DND-41 (cell line): ENCODE measurements at regions not wholly inside any gene's neighbourhood (a gene's known extent, or its start where the extent isn't known, plus 50 kb on each side); places are given as distances from the start of the nearest gene placed in this dataset.

Experiments used
- ATAC-seq: fragments of 200-7000 bp; cut with Tn5 transposase; 3 replicates; pipeline ENCODE4 v1.9.1; 2021; ENCODE audit warnings: low read depth; ENCODE audit not compliant: insufficient read depth
- DNase-seq: peaks from one replicate; pipeline ENCODE4 v3.0.0-alpha.2; 2020
- H2AFZ ChIP-seq: 2 replicates; pipeline ENCODE4 v1.6.0; 2012; ENCODE audit warnings: low read depth, low read length
- H3K27ac ChIP-seq: 2 replicates; pipeline ENCODE4 v1.5.1; 2012; ENCODE audit warnings: low read length, inconsistent platforms
- H3K27me3 ChIP-seq: fragments of 200-600 bp; sonication (generic); 2 replicates; pipeline ENCODE4 v1.6.0; 2012; ENCODE audit warnings: low read length, mild to moderate bottlenecking, inconsistent platforms; ENCODE audit not compliant: insufficient read depth, poor library complexity
- H3K36me3 ChIP-seq: 2 replicates; pipeline ENCODE4 v1.5.1; 2012; ENCODE audit warnings: low read length, inconsistent platforms; ENCODE audit not compliant: insufficient read depth
- H3K4me1 ChIP-seq: 2 replicates; pipeline ENCODE4 v1.5.1; 2012; ENCODE audit warnings: mild to moderate bottlenecking, low read length; ENCODE audit not compliant: insufficient read depth
- H3K4me2 ChIP-seq: 2 replicates; pipeline ENCODE4 v1.6.0; 2012; ENCODE audit warnings: mild to moderate bottlenecking, moderate library complexity, low read length, inconsistent platforms; ENCODE audit not compliant: insufficient read depth
- H3K4me3 ChIP-seq, 2 experiments: fragments of 200-600 bp in 1 of 2; shearing (Covaris generic) in 1 of 2; 2 replicates each; pipeline ENCODE4 v1.5.1; 2012 to 2016; ENCODE audit warnings: inconsistent platforms in 2 of 2, low read length in 2 of 2, mild to moderate bottlenecking in 2 of 2, low read depth in 1 of 2, moderate library complexity in 1 of 2
- H3K79me2 ChIP-seq: 2 replicates; pipeline ENCODE4 v1.6.0; 2012; ENCODE audit warnings: low read length, inconsistent platforms; ENCODE audit not compliant: insufficient read depth
- H3K9ac ChIP-seq: 2 replicates; pipeline ENCODE4 v1.6.0; 2012; ENCODE audit warnings: low read depth, mild to moderate bottlenecking, inconsistent platforms, low read length, moderate library complexity
- H3K9me3 ChIP-seq: 2 replicates; pipeline ENCODE4 v1.5.1; 2012; ENCODE audit warnings: low read length, moderate library complexity, mild to moderate bottlenecking, inconsistent platforms; ENCODE audit not compliant: insufficient read depth, severe bottlenecking
- H4K20me1 ChIP-seq: 2 replicates; pipeline ENCODE4 v1.6.0; 2012; ENCODE audit warnings: low read length; ENCODE audit not compliant: insufficient read depth
- EZH2 ChIP-seq: IDR thresholded peaks from 3 replicates; pipeline ENCODE4 v1.6.1; 2012; ENCODE audit warnings: borderline replicate concordance, low read depth, mild to moderate bottlenecking, moderate library complexity, low read length, inconsistent platforms; ENCODE audit not compliant: severe bottlenecking
- TF ChIP-seq, protein P1 (sequence below): IDR thresholded peaks from 2 replicates; pipeline ENCODE4 v1.5.1; 2012; ENCODE audit warnings: borderline replicate concordance, low read length, moderate library complexity, mild to moderate bottlenecking; ENCODE audit not compliant: poor library complexity, severe bottlenecking; ENCODE audit errors: extremely low read depth

DNA sequence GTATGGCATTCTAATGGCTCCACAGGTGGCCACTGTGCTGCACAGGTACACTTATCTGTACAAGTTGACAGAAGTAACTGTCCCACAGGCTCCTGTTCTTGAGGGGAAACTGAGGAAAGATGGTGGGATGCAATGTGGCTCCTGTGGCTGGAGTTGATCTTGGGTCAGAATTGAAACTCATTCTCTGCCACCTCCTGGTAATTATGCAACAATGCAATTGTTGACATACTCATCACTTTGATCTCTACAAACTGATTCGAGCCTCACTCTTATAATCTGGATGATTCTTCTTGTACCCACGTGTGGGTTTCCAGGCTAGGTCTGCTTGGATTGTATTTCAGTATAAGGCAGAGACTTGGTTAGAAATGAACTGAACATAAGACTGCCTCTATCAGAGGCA, 148.8 kb downstream of the CCNG2 start:
- DNase-seq (no peak), ATAC-seq (no peak)
- Histone ChIP-seq H3K9ac (no peak overlapping the region), H3K27me3 (no peaks in the 10 kb centered on the region), H3K36me3 (no peaks in the 10 kb centered on the region), H3K9me3 (no peaks in the 10 kb centered on the region), H3K4me2 (no peak overlapping the region), H3K79me2 (no peaks in the 10 kb centered on the region), H2AFZ (no peak overlapping the region), H3K27ac (no peak overlapping the region), H4K20me1 (no peaks in the 10 kb centered on the region), H3K4me3 (no peak overlapping the region), H3K4me1 (no peaks in the 10 kb centered on the region)
- TF ChIP-seq, protein P1, sequence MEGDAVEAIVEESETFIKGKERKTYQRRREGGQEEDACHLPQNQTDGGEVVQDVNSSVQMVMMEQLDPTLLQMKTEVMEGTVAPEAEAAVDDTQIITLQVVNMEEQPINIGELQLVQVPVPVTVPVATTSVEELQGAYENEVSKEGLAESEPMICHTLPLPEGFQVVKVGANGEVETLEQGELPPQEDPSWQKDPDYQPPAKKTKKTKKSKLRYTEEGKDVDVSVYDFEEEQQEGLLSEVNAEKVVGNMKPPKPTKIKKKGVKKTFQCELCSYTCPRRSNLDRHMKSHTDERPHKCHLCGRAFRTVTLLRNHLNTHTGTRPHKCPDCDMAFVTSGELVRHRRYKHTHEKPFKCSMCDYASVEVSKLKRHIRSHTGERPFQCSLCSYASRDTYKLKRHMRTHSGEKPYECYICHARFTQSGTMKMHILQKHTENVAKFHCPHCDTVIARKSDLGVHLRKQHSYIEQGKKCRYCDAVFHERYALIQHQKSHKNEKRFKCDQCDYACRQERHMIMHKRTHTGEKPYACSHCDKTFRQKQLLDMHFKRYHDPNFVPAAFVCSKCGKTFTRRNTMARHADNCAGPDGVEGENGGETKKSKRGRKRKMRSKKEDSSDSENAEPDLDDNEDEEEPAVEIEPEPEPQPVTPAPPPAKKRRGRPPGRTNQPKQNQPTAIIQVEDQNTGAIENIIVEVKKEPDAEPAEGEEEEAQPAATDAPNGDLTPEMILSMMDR = peak; percentile 16
- no peak for TF ChIP-seq EZH2

DNA sequence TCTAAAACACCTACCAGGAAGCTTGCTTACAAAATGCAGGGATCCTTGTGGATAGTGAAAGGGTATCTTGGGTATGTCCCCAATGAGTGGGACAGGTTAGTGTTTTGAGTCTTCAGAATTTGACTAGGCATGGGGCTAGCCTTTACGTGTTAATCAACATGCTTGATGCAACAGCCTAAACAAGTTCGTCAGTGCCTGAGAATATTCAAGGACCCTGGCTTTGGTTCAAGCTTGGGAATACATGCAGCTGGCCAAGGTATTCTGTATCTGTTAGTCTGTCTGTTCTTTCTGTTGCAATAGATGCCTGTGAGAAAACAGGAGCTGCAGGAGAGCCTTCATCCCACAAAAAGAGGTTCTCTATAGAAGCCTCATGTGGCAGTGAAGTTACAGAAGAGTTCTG, 149.5 kb downstream of the CCNG2 start:
- Histone ChIP-seq H2AFZ (no peak overlapping the region), H3K9me3 (no peaks in the 10 kb centered on the region), H3K36me3 (no peaks in the 10 kb centered on the region), H3K27me3 (no peaks in the 10 kb centered on the region), H4K20me1 (no peaks in the 10 kb centered on the region), H3K9ac (no peak overlapping the region), H3K27ac (no peak overlapping the region), H3K4me1 (no peaks in the 10 kb centered on the region), H3K4me3 (no peak overlapping the region), H3K79me2 (no peaks in the 10 kb centered on the region), H3K4me2 (no peak overlapping the region)
- DNase-seq (no peak), ATAC-seq (no peak)
- TF ChIP-seq, protein P1 = no peak
- no peak for TF ChIP-seq EZH2

DNA sequence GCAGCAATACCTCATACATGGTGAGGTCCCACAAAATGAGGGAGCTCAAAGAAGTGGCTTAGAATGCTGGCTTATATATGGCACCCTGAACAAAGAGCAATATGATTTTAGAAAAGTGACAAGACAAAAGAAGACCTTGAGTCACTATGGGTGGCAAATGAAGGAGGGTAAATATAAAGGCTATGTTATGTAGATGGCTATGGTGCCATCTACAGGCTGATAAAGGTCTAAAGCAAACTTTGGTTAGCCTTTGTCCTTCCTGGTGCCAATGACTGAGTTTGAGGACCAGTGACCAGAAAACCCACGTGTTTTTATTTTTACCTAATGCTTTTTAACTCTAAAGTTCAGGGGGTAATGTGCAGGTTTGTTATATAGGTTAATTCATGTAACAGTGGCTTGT, 151.8 kb downstream of the CCNG2 start:
- TF ChIP-seq, protein P1 = peak; percentile 63
- TF ChIP-seq EZH2 = no peak
- no peaks in the 10 kb centered on the region for H4K20me1 ChIP-seq
- H3K4me2 ChIP-seq = no peak overlapping the region
- H3K9ac ChIP-seq = no peak overlapping the region
- H3K36me3 ChIP-seq = no peaks in the 10 kb centered on the region
- H3K4me3 ChIP-seq = no peak overlapping the region
- no peak for DNase-seq
- ATAC-seq = peak; percentile 61; the same call in 2 of the 3 replicates
- H3K27ac ChIP-seq = no peak overlapping the region
- no peak overlapping the region for H2AFZ ChIP-seq
- no peaks in the 10 kb centered on the region for H3K9me3 ChIP-seq
- no peaks in the 10 kb centered on the region for H3K4me1 ChIP-seq
- no peaks in the 10 kb centered on the region for H3K79me2 ChIP-seq
- no peaks in the 10 kb centered on the region for H3K27me3 ChIP-seq

DNA sequence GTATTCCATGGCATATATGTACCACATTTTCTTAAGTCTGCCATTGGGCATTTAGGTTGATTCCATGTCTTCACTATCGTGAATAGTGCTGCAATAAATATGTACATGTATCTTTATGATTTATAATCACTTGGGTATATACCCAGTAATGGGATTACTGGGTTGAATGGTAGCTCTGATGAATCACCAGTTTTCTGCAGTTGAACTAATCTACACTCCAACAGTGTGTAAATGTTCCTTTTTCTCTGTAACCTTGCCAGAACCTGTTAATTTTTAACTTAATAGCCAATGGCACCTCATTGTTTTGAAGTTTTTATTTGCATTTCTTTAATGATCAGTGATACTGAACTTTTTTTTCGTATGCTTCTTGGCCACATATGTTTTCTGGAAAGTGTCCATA, 152.5 kb downstream of the CCNG2 start:
- Histone ChIP-seq H3K36me3 (no peaks in the 10 kb centered on the region), H4K20me1 (no peaks in the 10 kb centered on the region), H3K27ac (no peak overlapping the region), H3K27me3 (no peaks in the 10 kb centered on the region), H3K9ac (no peak overlapping the region), H3K79me2 (no peaks in the 10 kb centered on the region), H3K4me1 (no peaks in the 10 kb centered on the region), H2AFZ (no peak overlapping the region), H3K4me2 (no peak overlapping the region), H3K9me3 (no peaks in the 10 kb centered on the region), H3K4me3 (no peak overlapping the region)
- no peak for TF ChIP-seq EZH2
- TF ChIP-seq, protein P1 = no peak
- no peak for DNase-seq
- ATAC-seq = no peak
